SIG-M5 treated with dmso at 0.1 percent for 504 hours (cell line): ENCODE measurements at regions not wholly inside any gene's neighbourhood (a gene's known extent, or its start where the extent isn't known, plus 50 kb on each side); places are given as distances from the start of the nearest gene placed in this dataset.
"Not testable (repeated sequence)": the region's sequence is repeated elsewhere in the genome, so short reads cannot be mapped to it uniquely, and the experiment has no call there.

Experiments
- DNase-seq: peaks from one replicate; lab custom pipeline; 2025; ENCODE audit not compliant: unreplicated experiment; lab: John Stamatoyannopoulos, UW

- no peak for DNase-seq
These were observed 988.7 kb upstream of the ARRDC3 start for GRCh38 chr5:92371889-92372235.

- DNase-seq, result no peak
These were observed 988.2 kb upstream of the ARRDC3 start for GRCh38 chr5:92371171-92371888.

GRCh38 chr5:92370032-92370431 is 986.9 kb upstream of the ARRDC3 start:
- no peak for DNase-seq

- no peak for DNase-seq
These were observed 986.5 kb upstream of the ARRDC3 start for GRCh38 chr5:92369587-92369986.

- DNase-seq, result no peak
These were observed 982.0 kb upstream of the ARRDC3 start for GRCh38 chr5:92364986-92365550.

GRCh38 chr5:92353107-92354030 is 970.3 kb upstream of the ARRDC3 start:
- no peak for DNase-seq

- DNase-seq, result no peak
These were observed 954.7 kb upstream of the ARRDC3 start for GRCh38 chr5:92337772-92338234.

- peak; percentile 16 for DNase-seq
These were observed 948.9 kb upstream of the ARRDC3 start for GRCh38 chr5:92332039-92332438.

GRCh38 chr5:92330365-92330764 is 947.2 kb upstream of the ARRDC3 start:
- no peak for DNase-seq

GRCh38 chr5:92329759-92330158 is 946.6 kb upstream of the ARRDC3 start:
- no peak for DNase-seq

- DNase-seq, result no peak
These were observed 945.6 kb upstream of the ARRDC3 start for GRCh38 chr5:92328584-92329259.

GRCh38 chr5:92320446-92320845 is 937.3 kb upstream of the ARRDC3 start:
- no peak for DNase-seq

GRCh38 chr5:92313385-92313784 is 930.3 kb upstream of the ARRDC3 start:
- DNase-seq, result no peak

GRCh38 chr5:92309336-92309991 is 926.3 kb upstream of the ARRDC3 start:
- peak; percentile 53 for DNase-seq

- DNase-seq, result no peak
These were observed 925.6 kb upstream of the ARRDC3 start for GRCh38 chr5:92308679-92309078.

- not testable (repeated sequence) for DNase-seq
These were observed 919.2 kb upstream of the ARRDC3 start for GRCh38 chr5:92302356-92302755.

- no peak for DNase-seq
These were observed 900.4 kb upstream of the ARRDC3 start for GRCh38 chr5:92283521-92283920.

- not testable (repeated sequence) for DNase-seq
These were observed 888.6 kb upstream of the ARRDC3 start for GRCh38 chr5:92271750-92272149.

- DNase-seq, result no peak
These were observed 885.2 kb upstream of the ARRDC3 start for GRCh38 chr5:92268343-92268742.

- no peak for DNase-seq
These were observed 884.7 kb upstream of the ARRDC3 start for GRCh38 chr5:92267830-92268229.

GRCh38 chr5:92265804-92266203 is 882.7 kb upstream of the ARRDC3 start:
- DNase-seq, result no peak
